ENCODE measurements at regions not wholly inside any gene's neighbourhood (a gene's known extent, or its start where the extent isn't known, plus 50 kb on each side); places are given as distances from the start of the nearest gene placed in this dataset.

DNA sequence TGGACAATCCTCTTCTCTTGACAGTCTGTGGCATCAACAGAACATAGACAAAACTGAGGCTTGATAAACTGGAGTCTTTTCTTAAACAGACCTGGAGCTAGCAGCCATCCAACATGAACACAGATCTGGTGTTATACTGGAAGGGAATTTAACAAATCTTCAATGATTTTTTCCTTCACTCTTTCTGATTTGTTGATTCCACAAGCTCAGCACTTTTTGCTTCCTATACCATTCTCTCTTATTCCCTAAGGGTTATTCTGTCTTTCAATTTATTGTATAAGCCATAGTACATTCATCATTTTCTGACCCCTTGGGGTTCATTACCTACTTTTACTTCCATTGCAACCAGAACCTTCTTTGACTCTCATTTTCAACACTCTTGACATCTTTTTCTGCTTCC lies 1255.6 kb downstream of the NLGN4Y start:
- TF ChIP-seq, protein P1, sequence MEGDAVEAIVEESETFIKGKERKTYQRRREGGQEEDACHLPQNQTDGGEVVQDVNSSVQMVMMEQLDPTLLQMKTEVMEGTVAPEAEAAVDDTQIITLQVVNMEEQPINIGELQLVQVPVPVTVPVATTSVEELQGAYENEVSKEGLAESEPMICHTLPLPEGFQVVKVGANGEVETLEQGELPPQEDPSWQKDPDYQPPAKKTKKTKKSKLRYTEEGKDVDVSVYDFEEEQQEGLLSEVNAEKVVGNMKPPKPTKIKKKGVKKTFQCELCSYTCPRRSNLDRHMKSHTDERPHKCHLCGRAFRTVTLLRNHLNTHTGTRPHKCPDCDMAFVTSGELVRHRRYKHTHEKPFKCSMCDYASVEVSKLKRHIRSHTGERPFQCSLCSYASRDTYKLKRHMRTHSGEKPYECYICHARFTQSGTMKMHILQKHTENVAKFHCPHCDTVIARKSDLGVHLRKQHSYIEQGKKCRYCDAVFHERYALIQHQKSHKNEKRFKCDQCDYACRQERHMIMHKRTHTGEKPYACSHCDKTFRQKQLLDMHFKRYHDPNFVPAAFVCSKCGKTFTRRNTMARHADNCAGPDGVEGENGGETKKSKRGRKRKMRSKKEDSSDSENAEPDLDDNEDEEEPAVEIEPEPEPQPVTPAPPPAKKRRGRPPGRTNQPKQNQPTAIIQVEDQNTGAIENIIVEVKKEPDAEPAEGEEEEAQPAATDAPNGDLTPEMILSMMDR (IDR thresholded peaks at IDR 0.05; ENCODE audit: borderline replicate concordance, extremely low read depth, low read length, poor library complexity, severe bottlenecking): no peak
- TF ChIP-seq EZH2 (IDR thresholded peaks at IDR 0.05; ENCODE audit: borderline replicate concordance, low read depth, low read length, severe bottlenecking): no peak
